ENCODE measurements at regions not wholly inside any gene's neighbourhood (a gene's known extent, or its start where the extent isn't known, plus 50 kb on each side); places are given as distances from the start of the nearest gene placed in this dataset.
A peak's percentile ranks its signal among the peaks of the same experiment; 100 is the strongest.

DNA sequence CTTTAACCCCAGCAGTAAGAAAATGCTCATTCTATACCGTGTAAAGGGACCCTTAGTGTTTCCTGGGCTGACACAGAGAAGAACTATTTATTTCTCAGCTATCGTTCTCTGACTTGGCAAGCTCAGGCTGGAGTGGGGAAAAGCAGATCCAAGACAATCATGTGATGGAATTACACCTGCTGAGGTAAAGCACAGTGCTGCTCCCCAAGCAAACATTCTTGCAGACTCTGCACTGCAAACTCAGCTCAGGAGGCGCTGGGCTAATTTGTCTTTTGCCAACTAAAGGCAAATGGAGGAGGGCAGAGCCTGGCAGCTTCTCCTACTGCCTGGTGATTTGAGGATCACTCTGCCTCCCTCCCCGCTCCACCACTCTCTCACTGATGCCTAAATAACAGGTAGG is 57.8 kb upstream of the FUT8 start:
- no peak overlapping the region for H3K27ac ChIP-seq (ENCODE audit: low read depth in 1 of 2, low read length in 1 of 2)
- H3K4me3 ChIP-seq (ENCODE audit: low read length in 2 of 2) = no peak overlapping the region
- no peaks in the 10 kb centered on the region for H3K9me3 ChIP-seq (ENCODE audit: control insufficient read depth in 2 of 2, insufficient read depth in 1 of 2, low read length in 1 of 2)
- WGBS = 95% methylated on average over 4 of the region's 4 CpGs
- H3K36me3 ChIP-seq (ENCODE audit: control insufficient read depth in 2 of 2, insufficient read depth in 2 of 2, low read length in 1 of 2) = no peaks in the 10 kb centered on the region
- no peaks in the 10 kb centered on the region for H3K27me3 ChIP-seq (ENCODE audit: control insufficient read depth in 2 of 2, insufficient read depth in 1 of 2, low read length in 1 of 2)
- H3K4me1 ChIP-seq (ENCODE audit: control insufficient read depth in 2 of 2, insufficient read depth in 2 of 2, low read length in 2 of 2) = peaks cover 3 to 12% of the 10 kb centered on the region in 2 donors
- no peak for DNase-seq (ENCODE audit: low read depth in 6 of 9, low spot score in 9 of 9)

DNA sequence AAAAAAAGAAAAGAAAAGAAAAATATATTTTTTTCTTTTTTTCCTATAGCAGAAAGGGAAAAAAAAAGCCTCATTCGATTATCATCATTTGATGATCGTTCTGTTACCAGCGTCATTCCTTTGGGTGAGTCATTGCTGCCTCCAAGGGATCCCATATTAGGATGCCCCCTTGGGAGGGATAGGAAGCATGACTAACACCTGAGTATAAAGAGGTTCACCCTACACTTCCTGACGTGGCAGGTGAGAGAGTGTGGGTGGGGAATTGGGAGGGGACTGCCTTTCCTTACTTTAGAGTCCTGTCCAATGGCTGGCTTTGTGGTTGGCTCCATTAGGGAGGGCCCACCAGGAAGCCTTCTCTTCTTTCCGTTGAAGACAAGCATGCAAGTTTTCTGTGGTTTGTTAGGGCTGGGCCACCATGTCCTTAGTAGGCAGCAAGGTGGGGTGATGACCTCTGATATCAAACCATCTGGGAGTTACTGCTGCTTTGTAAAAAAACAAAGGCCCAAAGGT is 56.1 kb upstream of the FUT8 start:
- Histone ChIP-seq H3K4me1 (ENCODE audit: control insufficient read depth in 2 of 2, insufficient read depth in 2 of 2, low read length in 2 of 2) (peaks cover 3 to 12% of the 10 kb centered on the region in 2 donors), H3K4me3 (ENCODE audit: low read length in 2 of 2) (no peak overlapping the region), H3K9me3 (ENCODE audit: control insufficient read depth in 2 of 2, insufficient read depth in 1 of 2, low read length in 1 of 2) (no peaks in the 10 kb centered on the region), H3K27ac (ENCODE audit: low read depth in 1 of 2, low read length in 1 of 2) (no peak overlapping the region), H3K27me3 (ENCODE audit: control insufficient read depth in 2 of 2, insufficient read depth in 1 of 2, low read length in 1 of 2) (no peaks in the 10 kb centered on the region), H3K36me3 (ENCODE audit: control insufficient read depth in 2 of 2, insufficient read depth in 2 of 2, low read length in 1 of 2) (no peaks in the 10 kb centered on the region)
- peak in 1 of 9 donors; percentile 27 for DNase-seq (ENCODE audit: low read depth in 6 of 9, low spot score in 9 of 9)
- WGBS = 65% methylated on average over 5 of the region's 5 CpGs

DNA sequence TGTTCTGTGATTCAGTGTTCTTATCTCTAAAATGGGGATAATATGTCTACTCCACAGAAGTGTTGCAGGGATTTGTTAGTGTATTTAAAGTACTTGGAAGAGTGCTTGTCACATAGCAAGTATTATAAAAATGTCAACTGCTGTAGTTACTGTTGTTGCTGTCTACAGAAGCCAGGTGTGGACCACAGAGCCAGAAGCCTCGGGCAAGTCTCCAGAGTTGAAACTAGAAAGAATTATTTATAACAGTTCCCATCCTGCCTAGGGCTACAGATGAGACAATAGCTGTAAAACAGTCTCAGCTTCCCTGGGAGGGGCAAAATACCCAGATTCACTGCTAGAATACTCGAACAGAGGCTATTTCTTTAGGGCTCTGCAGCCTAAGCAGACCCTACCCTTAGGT is 55.4 kb upstream of the FUT8 start:
- H3K4me3 ChIP-seq (ENCODE audit: low read length in 2 of 2) = no peak overlapping the region
- WGBS = 39% methylated on average over 2 of the region's 2 CpGs
- H3K4me1 ChIP-seq (ENCODE audit: control insufficient read depth in 2 of 2, insufficient read depth in 2 of 2, low read length in 2 of 2) = peaks cover 3 to 12% of the 10 kb centered on the region in 2 donors
- H3K27me3 ChIP-seq (ENCODE audit: control insufficient read depth in 2 of 2, insufficient read depth in 1 of 2, low read length in 1 of 2) = no peaks in the 10 kb centered on the region
- no peaks in the 10 kb centered on the region for H3K36me3 ChIP-seq (ENCODE audit: control insufficient read depth in 2 of 2, insufficient read depth in 2 of 2, low read length in 1 of 2)
- peak in 1 of 9 donors; percentile 13 for DNase-seq (ENCODE audit: low read depth in 6 of 9, low spot score in 9 of 9)
- H3K9me3 ChIP-seq (ENCODE audit: control insufficient read depth in 2 of 2, insufficient read depth in 1 of 2, low read length in 1 of 2) = no peaks in the 10 kb centered on the region
- H3K27ac ChIP-seq (ENCODE audit: low read depth in 1 of 2, low read length in 1 of 2) = no peak overlapping the region

DNA sequence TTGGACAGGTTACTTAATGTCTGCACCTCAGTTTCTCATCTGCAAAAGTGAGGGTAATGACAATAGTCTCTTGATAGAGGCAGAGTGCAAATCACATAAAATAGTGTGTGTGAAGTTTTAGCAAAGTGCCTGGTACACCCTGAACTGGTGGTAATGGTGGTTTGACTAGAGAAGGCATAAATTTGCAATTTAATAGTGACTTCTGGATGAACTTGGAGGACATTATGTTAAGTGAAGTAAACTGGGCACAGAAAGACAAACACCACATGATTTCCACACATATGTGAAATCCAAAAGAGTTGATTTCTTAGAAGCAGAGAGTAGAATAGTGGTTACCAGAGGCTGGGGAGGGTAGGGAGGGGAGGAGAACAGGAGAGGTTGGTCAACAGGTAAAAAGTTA is 54.8 kb upstream of the FUT8 start:
- no peak for DNase-seq (ENCODE audit: low read depth in 6 of 9, low spot score in 9 of 9)
- Histone ChIP-seq H3K4me1 (ENCODE audit: control insufficient read depth in 2 of 2, insufficient read depth in 2 of 2, low read length in 2 of 2) (peaks cover 3 to 12% of the 10 kb centered on the region in 2 donors), H3K9me3 (ENCODE audit: control insufficient read depth in 2 of 2, insufficient read depth in 1 of 2, low read length in 1 of 2) (no peaks in the 10 kb centered on the region), H3K27me3 (ENCODE audit: control insufficient read depth in 2 of 2, insufficient read depth in 1 of 2, low read length in 1 of 2) (no peaks in the 10 kb centered on the region), H3K4me3 (ENCODE audit: low read length in 2 of 2) (no peak overlapping the region), H3K27ac (ENCODE audit: low read depth in 1 of 2, low read length in 1 of 2) (no peak overlapping the region), H3K36me3 (ENCODE audit: control insufficient read depth in 2 of 2, insufficient read depth in 2 of 2, low read length in 1 of 2) (no peaks in the 10 kb centered on the region)

DNA sequence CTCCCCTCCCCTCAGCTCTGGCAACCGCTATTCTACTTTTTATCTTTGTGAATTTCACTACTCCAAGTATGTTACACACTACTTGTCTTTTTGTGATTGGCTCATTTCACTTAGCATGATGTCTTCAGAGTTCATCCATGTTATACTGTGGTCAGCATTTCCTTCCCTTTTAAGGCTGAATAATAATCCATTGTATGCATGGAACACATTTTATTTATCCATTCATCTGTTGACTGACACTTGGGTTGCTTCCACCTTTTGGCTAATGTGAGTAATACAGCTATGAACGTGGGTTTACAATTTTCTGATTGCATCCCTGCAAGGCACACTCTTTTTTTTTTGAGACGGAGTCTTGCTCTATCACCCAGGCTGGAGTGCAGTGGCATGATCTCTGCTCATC is 53.0 kb upstream of the FUT8 start:
- DNase-seq (ENCODE audit: low read depth in 6 of 9, low spot score in 9 of 9) = no peak
- H3K27ac ChIP-seq (ENCODE audit: low read depth in 1 of 2, low read length in 1 of 2) = no peak overlapping the region
- H3K4me1 ChIP-seq (ENCODE audit: control insufficient read depth in 2 of 2, insufficient read depth in 2 of 2, low read length in 2 of 2) = peaks cover 3 to 12% of the 10 kb centered on the region in 2 donors
- 70% methylated on average over 3 of the region's 3 CpGs for WGBS
- no peaks in the 10 kb centered on the region for H3K9me3 ChIP-seq (ENCODE audit: control insufficient read depth in 2 of 2, insufficient read depth in 1 of 2, low read length in 1 of 2)
- no peaks in the 10 kb centered on the region for H3K27me3 ChIP-seq (ENCODE audit: control insufficient read depth in 2 of 2, insufficient read depth in 1 of 2, low read length in 1 of 2)
- no peaks in the 10 kb centered on the region for H3K36me3 ChIP-seq (ENCODE audit: control insufficient read depth in 2 of 2, insufficient read depth in 2 of 2, low read length in 1 of 2)
- no peak overlapping the region for H3K4me3 ChIP-seq (ENCODE audit: low read length in 2 of 2)

DNA sequence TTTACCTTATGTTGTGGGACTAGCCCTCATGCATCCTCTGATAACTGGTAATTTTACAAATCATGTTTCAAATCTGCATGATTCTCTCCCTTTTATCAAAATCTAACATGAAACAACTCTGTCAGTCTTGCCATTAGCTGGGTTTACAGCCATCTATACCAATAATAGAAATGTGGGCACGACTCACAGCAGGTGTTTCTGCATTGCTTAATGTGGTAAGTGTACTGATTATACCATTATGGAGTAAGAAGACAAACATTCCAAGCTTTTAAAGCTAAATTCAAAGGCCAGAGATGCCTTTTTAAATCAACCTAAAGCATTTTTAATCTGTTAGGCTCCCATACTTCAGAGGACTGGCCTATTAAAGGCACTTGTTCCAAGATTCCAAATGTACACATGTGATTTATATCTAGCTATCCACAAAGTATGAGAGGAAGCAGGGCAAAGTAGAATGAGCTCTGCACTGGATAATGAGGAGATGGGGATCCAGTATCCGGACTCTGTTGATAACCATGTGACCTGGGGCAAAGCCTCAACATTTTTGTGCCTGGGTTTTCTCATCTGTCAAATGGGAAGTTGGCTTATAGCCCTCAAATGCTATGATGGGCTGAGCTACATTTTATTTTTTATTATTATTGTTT is 52.3 kb upstream of the FUT8 start:
- Histone ChIP-seq H3K4me1 (ENCODE audit: control insufficient read depth in 2 of 2, insufficient read depth in 2 of 2, low read length in 2 of 2) (peaks cover 3 to 12% of the 10 kb centered on the region in 2 donors), H3K27me3 (ENCODE audit: control insufficient read depth in 2 of 2, insufficient read depth in 1 of 2, low read length in 1 of 2) (no peaks in the 10 kb centered on the region), H3K4me3 (ENCODE audit: low read length in 2 of 2) (no peak overlapping the region), H3K36me3 (ENCODE audit: control insufficient read depth in 2 of 2, insufficient read depth in 2 of 2, low read length in 1 of 2) (no peaks in the 10 kb centered on the region), H3K9me3 (ENCODE audit: control insufficient read depth in 2 of 2, insufficient read depth in 1 of 2, low read length in 1 of 2) (no peaks in the 10 kb centered on the region), H3K27ac (ENCODE audit: low read depth in 1 of 2, low read length in 1 of 2) (no peak overlapping the region)
- WGBS = 71% methylated on average over 2 of the region's 2 CpGs
- DNase-seq (ENCODE audit: low read depth in 6 of 9, low spot score in 9 of 9) = no peak

DNA sequence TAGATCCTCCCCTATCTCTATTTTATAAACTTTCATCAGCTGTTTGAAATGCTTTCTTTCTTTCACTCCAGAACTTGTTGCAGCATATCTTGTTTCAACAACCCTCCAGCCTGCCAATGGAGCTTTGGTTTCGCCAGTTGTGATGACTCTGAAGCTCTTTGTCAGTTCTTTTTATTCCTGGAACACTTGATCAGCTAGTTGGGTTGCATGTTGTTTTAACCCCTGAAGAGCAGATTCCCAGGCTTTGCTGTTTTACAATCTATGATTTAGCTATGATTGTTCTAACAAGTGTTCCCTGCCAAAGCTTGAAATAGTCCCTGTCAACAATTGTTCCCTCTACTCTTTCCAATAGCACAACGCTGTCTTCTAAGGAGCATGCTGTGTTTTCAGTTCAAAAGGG is 50.6 kb upstream of the FUT8 start:
- H3K27me3 ChIP-seq (ENCODE audit: control insufficient read depth in 2 of 2, insufficient read depth in 1 of 2, low read length in 1 of 2) = no peaks in the 10 kb centered on the region
- H3K27ac ChIP-seq (ENCODE audit: low read depth in 1 of 2, low read length in 1 of 2) = no peak overlapping the region
- no peaks in the 10 kb centered on the region for H3K9me3 ChIP-seq (ENCODE audit: control insufficient read depth in 2 of 2, insufficient read depth in 1 of 2, low read length in 1 of 2)
- peaks cover 0 to 5% of the 10 kb centered on the region in 2 donors for H3K4me1 ChIP-seq (ENCODE audit: control insufficient read depth in 2 of 2, insufficient read depth in 2 of 2, low read length in 2 of 2)
- no peaks in the 10 kb centered on the region for H3K36me3 ChIP-seq (ENCODE audit: control insufficient read depth in 2 of 2, insufficient read depth in 2 of 2, low read length in 1 of 2)
- 91% methylated on average over 2 of the region's 2 CpGs for WGBS
- H3K4me3 ChIP-seq (ENCODE audit: low read length in 2 of 2) = no peak overlapping the region
- no peak for DNase-seq (ENCODE audit: low read depth in 6 of 9, low spot score in 9 of 9)

Data from thymus (tissue), 11 donors.